H1 (cell line): ENCODE measurements at regions not wholly inside any gene's neighbourhood (a gene's known extent, or its start where the extent isn't known, plus 50 kb on each side); places are given as distances from the start of the nearest gene placed in this dataset.

Source experiments
- BRCA1 ChIP-seq: IDR thresholded peaks from 2 replicates; pipeline ENCODE4 v1.6.1; 2012; ENCODE audit warnings: low read depth, low read length, improper control_type of control experiment
- SIN3A ChIP-seq, 2 experiments: IDR thresholded peaks in 1 of 2; conservative IDR thresholded peaks in 1 of 2; 2 replicates each; pipeline ENCODE4 v1.6.1; 2011 to 2012; ENCODE audit warnings: low read length in 2 of 2, improper control_type of control experiment in 1 of 2, low read depth in 1 of 2, mild to moderate bottlenecking in 1 of 2
- SIRT6 ChIP-seq: IDR thresholded peaks from one replicate; pipeline ENCODE4 v1.7.1; 2012; ENCODE audit warnings: low read length, inconsistent platforms
- SP2 ChIP-seq: IDR thresholded peaks from 2 replicates; pipeline ENCODE4 v1.6.1; 2012; ENCODE audit warnings: mild to moderate bottlenecking, low read length, inconsistent platforms
- TF ChIP-seq, protein P1 (sequence below): IDR thresholded peaks from 2 replicates; pipeline ENCODE4 v1.6.1; 2012; ENCODE audit warnings: inconsistent platforms

DNA sequence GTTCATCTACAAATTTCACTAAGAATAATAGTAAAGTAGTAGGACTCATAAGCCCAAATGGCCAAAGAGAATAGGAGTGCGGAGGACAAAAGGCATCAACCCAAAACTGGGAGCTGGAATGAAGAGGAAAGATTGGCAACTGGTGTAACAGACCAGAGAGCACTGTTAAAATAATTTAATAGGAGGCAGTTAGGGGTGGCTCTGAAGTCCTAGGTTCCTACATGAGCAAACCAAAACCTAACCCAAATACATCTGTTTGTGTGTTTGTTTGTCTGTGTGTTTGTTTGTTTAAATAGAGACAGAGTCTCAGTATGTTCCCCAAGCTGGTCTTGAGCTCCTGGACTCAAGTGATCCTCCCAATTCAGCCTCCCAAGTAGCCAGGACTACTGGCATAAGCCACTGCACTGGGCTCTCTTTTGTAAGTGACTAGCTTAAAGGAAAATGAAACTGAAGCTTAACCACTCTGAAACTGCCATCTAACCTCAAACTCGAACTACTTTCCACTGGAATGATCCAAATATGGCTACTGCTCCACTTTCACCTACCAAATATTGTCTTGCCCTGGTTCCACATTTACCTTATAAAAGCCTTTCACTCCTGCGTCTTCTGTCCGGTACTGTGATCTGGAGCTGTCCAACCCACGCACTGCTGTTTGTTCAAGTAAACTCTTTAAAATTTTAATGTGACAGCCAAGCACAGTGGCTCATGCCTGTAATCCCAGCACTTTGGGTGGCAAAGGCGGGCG lies 94.9 kb downstream of the AKR1D1 start (continued):
- TF ChIP-seq SIRT6 (no peak), SP2 (no peak), SIN3A (conservative IDR thresholded peaks at IDR 0.05 in 1 of 2, IDR thresholded peaks at IDR 0.05 in 1 of 2; ENCODE audit: low read depth in 1 of 2, low read length in 2 of 2) (no peak), BRCA1 (no peak)
- TF ChIP-seq, protein P1, sequence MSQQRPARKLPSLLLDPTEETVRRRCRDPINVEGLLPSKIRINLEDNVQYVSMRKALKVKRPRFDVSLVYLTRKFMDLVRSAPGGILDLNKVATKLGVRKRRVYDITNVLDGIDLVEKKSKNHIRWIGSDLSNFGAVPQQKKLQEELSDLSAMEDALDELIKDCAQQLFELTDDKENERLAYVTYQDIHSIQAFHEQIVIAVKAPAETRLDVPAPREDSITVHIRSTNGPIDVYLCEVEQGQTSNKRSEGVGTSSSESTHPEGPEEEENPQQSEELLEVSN: no peak
